IPS-18a (cell line): ENCODE measurements at regions not wholly inside any gene's neighbourhood (a gene's known extent, or its start where the extent isn't known, plus 50 kb on each side); places are given as distances from the start of the nearest gene placed in this dataset.
"Not testable (repeated sequence)": the region's sequence is repeated elsewhere in the genome, so short reads cannot be mapped to it uniquely, and the experiment has no call there.

Experiments used
- H3K27ac ChIP-seq: one replicate; pipeline ENCODE4 v1.5.1; 2013; ENCODE audit warnings: low read length
- H3K27me3 ChIP-seq: one replicate; pipeline ENCODE4 v1.6.1; 2013; ENCODE audit warnings: mild to moderate bottlenecking, low read length; ENCODE audit not compliant: control insufficient read depth, insufficient read depth
- H3K36me3 ChIP-seq: one replicate; pipeline ENCODE4 v1.6.1; 2013; ENCODE audit warnings: low read depth, low read length; ENCODE audit not compliant: control insufficient read depth
- H3K4me1 ChIP-seq: one replicate; pipeline ENCODE4 v1.6.1; 2013; ENCODE audit warnings: low read depth, low read length; ENCODE audit not compliant: control insufficient read depth
- H3K4me3 ChIP-seq: one replicate; pipeline ENCODE4 v1.5.1; 2013; ENCODE audit warnings: low read length
- H3K9ac ChIP-seq: one replicate; pipeline ENCODE4 v1.6.1; 2013; ENCODE audit warnings: mild to moderate bottlenecking, low read length, moderate library complexity
- H3K9me3 ChIP-seq: one replicate; pipeline ENCODE4 v1.6.1; 2013; ENCODE audit warnings: low read depth, low read length; ENCODE audit not compliant: control insufficient read depth

DNA sequence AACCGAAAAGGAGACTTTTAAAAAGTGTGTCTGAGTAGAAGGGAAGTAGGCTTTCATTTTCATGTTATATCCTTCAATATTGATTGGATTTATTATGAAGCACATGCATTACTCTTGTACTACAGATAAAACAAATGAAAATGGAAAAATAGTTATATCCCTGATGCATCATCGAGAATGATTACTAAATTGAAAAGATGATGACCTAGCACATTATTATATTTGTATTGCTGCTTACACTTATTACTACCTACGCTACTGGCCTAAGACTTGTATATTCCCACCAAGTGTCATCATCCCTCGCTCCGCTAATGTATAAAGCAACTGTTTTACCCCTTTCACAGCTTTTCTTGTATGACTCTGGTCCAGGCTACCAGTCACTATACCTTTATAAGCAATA is 922.4 kb downstream of the DIPK2A start:
- no peaks in the 10 kb centered on the region for H3K4me1 ChIP-seq
- no peaks in the 10 kb centered on the region for H3K27me3 ChIP-seq
- H3K27ac ChIP-seq, result no peak overlapping the region
- no peaks in the 10 kb centered on the region for H3K36me3 ChIP-seq
- no peaks in the 10 kb centered on the region for H3K9me3 ChIP-seq
- H3K4me3 ChIP-seq, result no peak overlapping the region
- no peak overlapping the region for H3K9ac ChIP-seq

DNA sequence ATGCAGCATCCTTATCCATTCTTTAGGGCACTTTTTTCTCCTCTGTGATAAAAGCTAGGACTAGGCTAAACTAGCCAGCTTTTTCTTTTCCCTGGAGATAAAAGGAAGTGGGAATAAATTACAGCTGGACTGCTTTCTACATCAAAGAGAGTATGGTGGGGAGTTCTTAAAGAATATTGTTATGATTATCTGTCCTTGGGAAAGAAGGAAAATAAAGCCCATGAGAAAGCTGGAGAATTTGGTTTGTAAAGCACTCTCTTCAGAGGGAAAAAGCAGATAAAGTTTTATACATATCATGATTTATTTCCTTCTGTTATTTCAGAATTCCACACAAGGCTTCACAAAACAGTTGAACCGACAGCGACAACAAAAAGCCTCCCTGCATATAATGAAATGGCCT is 923.0 kb downstream of the DIPK2A start:
- Histone ChIP-seq H3K27ac (no peak overlapping the region), H3K27me3 (no peaks in the 10 kb centered on the region), H3K36me3 (no peaks in the 10 kb centered on the region), H3K9me3 (no peaks in the 10 kb centered on the region), H3K4me1 (no peaks in the 10 kb centered on the region), H3K9ac (no peak overlapping the region), H3K4me3 (no peak overlapping the region)

DNA sequence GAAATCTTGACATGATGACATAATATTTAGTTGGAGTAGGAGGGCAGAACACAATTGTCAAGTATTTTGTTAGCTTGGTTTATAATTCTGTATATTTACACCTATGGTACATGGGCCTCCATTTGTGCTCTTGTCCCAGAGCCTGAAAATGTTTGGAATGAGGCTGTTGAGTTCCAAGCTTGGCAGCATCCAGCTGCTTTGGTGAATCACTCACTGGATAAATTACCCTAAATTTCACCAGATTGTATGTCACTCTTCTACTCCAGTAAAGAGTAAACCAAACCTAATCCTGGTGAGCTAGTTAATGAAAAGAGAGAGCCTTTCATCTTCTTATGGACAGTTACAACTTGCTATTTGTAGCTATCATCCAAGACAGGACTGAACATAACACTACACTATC is 928.7 kb downstream of the DIPK2A start:
- Histone ChIP-seq H3K9me3 (no peaks in the 10 kb centered on the region), H3K27ac (no peak overlapping the region), H3K27me3 (no peaks in the 10 kb centered on the region), H3K36me3 (no peaks in the 10 kb centered on the region), H3K9ac (no peak overlapping the region), H3K4me1 (no peaks in the 10 kb centered on the region), H3K4me3 (no peak overlapping the region)

DNA sequence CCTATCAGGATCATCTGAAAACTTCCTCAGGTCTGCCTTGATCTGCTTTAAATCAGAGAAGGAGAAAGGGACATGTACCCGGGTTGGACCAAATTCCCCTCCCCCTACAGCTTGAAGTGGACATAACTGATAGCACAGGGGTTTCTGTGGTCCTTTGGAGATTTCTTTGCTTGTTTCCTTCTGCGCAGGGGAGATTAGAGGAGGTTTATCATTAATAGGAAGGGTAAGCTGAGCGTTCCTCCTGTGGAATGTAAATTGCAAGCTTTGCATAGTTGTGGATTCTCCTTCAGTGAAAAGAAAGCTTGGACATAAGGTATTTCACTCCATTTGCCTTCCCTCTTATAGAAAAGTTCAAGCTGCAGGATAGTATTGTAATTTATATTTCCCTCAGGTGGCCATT is 936.0 kb downstream of the DIPK2A start:
- H3K36me3 ChIP-seq, H3K4me1 ChIP-seq, H3K9me3 ChIP-seq, H3K27ac ChIP-seq, H3K4me3 ChIP-seq, H3K27me3 ChIP-seq, H3K9ac ChIP-seq: not testable (repeated sequence)

DNA sequence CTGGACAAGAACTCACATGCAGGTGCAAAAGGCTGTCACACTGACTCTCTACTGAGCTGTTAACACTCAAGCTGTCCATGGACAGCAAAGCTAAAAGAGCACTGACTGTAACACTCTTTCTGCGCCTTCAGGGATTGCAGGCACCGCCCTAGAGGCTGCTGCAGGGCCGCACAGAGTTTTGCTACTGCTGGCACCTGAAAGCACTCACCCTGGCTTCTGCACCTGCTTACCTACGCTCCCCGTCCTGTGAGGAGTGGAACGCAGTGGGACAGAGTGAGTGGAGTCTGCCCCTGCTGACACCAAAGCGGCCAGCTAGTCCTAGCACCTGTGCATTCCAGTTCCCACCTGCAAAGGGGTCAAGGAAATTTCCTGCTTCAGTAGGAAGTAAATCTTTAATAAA is 941.3 kb downstream of the DIPK2A start:
- Histone ChIP-seq H3K9me3 (no peaks in the 10 kb centered on the region), H3K27ac (no peak overlapping the region), H3K27me3 (no peaks in the 10 kb centered on the region), H3K4me1 (no peaks in the 10 kb centered on the region), H3K9ac (no peak overlapping the region), H3K4me3 (no peak overlapping the region), H3K36me3 (no peaks in the 10 kb centered on the region)

DNA sequence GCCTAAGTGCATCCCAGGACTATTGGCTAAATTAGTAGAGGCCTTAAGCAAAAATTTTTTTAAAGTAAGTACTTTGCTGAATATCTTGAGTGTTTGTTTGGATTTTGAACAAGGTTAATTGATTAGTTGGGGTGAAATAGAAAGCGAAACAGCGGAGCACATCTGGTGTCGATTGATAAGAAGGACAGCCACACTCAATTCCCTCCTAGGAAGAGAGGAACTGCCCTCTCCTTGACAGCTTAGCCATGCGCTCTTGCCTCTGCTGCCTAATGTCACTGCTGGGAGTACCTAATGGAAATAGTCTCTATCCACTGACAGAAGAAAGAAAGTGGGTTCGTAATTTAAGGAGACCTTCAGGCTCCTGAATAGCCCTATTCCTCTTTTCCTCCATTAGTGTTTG is 943.6 kb downstream of the DIPK2A start:
- Histone ChIP-seq H3K36me3 (no peaks in the 10 kb centered on the region), H3K4me1 (no peaks in the 10 kb centered on the region), H3K9me3 (no peaks in the 10 kb centered on the region), H3K4me3 (no peak overlapping the region), H3K9ac (no peak overlapping the region), H3K27ac (no peak overlapping the region), H3K27me3 (no peaks in the 10 kb centered on the region)

DNA sequence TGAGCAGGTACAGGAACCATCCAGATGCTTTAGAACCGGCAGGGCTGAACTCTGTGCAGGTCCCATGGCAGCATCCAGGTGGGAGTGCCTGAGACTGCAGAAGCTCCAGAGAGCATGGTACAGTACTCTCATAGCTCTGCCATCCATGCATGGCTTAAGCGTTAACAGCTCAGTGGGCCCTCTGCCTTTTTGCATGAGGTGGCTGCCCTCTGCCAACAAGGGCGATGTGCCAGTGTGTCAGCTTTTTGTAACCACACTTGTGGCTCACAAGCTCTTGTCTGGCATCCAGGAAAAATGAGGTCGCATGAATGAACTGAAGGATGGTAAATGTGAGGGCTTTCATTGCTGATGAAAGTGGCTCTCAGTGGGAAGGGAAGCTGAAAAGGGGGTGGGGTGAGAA is 950.1 kb downstream of the DIPK2A start:
- Histone ChIP-seq H3K27ac (no peak overlapping the region), H3K36me3 (no peaks in the 10 kb centered on the region), H3K27me3 (no peaks in the 10 kb centered on the region), H3K4me3 (no peak overlapping the region), H3K9ac (no peak overlapping the region), H3K9me3 (no peaks in the 10 kb centered on the region), H3K4me1 (no peaks in the 10 kb centered on the region)

DNA sequence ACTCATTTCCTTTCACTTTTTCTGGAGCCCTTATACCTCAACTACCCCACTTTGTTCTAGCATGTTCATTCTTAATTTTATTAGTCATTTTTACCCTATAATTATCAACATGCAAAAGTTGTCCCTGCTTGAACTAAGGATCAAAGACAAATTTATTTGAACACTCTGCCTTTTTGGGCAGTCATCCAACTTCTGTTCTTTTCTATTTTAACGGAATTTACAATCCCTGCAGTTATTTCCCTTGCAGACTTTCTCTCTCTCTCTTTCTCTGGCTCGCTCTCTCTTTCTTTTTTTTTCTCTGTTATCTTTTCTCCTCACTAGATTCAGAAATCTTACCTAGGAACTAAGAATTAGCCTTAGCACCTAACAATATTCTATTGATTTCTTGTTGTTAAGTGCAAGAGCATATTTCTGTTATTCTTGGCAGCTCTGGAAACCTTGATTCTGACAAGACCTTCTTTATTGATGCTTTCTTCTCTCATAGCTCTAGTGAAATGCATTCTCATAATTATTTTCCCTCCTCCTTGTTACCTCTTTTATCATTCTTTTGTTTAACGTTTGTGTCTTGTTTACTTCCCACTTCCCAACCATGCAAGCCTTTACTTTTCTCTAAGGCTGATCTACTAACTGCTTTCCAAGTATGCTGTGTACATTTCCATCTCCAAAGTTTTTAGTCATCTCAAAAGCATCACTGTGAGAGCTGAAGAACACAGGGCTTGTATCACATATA is 951.6 kb downstream of the DIPK2A start:
- Histone ChIP-seq H3K9me3 (no peaks in the 10 kb centered on the region), H3K4me3 (no peak overlapping the region), H3K36me3 (no peaks in the 10 kb centered on the region), H3K27me3 (no peaks in the 10 kb centered on the region), H3K4me1 (no peaks in the 10 kb centered on the region), H3K27ac (no peak overlapping the region), H3K9ac (no peak overlapping the region)

DNA sequence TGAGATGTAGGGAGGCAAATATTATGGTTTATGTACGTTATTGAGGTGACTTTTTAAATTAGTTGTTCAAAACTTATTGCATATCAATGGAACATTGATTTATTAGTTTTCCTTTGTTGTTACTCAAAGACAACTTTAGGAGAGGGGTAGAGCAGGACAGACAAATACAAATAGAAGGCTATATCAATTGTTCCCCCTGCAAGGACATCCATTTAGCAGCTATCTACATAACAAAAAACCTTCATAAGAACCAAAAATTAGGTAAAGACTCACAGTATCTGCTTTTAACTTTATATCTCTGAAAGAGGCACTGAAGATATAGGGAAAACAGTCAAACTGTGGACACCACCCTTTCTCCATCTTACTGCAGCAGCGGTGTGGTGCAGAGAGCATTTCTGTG is 958.8 kb downstream of the DIPK2A start:
- Histone ChIP-seq H3K27me3 (no peaks in the 10 kb centered on the region), H3K36me3 (no peaks in the 10 kb centered on the region)

DNA sequence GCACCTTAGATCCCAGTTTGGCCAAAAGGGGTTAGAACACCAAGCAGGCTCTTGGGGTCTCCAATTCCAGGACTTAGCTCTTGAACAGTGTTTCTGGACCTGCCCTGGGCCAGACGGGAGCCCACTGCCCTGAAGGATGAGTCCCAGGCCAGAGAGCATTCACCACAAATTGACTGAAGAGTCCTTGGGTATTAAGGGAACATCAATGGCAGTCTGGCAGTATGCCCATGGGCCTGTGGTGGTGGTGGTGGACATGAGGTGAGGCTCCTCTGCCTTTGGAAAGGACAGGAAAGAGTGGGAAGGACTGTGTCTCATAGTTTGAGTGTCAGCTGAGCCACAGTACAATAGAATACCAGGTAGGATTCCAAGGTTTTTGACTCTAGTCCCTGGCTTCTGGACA is 960.0 kb downstream of the DIPK2A start:
- H3K36me3 ChIP-seq, result no peaks in the 10 kb centered on the region
- no peak overlapping the region for H3K4me3 ChIP-seq
- no peak overlapping the region for H3K27ac ChIP-seq
- H3K9me3 ChIP-seq, result peaks cover 7% of the 10 kb centered on the region
- H3K9ac ChIP-seq, result no peak overlapping the region
- no peaks in the 10 kb centered on the region for H3K27me3 ChIP-seq
- H3K4me1 ChIP-seq, result no peaks in the 10 kb centered on the region

More for the DNA sequence above, 958.8 kb downstream of the DIPK2A start:
- H3K9ac ChIP-seq, result no peak overlapping the region
- H3K27ac ChIP-seq, result no peak overlapping the region
- H3K4me1 ChIP-seq, result no peaks in the 10 kb centered on the region
- H3K9me3 ChIP-seq, result peaks cover 6% of the 10 kb centered on the region
- H3K4me3 ChIP-seq, result no peak overlapping the region

DNA sequence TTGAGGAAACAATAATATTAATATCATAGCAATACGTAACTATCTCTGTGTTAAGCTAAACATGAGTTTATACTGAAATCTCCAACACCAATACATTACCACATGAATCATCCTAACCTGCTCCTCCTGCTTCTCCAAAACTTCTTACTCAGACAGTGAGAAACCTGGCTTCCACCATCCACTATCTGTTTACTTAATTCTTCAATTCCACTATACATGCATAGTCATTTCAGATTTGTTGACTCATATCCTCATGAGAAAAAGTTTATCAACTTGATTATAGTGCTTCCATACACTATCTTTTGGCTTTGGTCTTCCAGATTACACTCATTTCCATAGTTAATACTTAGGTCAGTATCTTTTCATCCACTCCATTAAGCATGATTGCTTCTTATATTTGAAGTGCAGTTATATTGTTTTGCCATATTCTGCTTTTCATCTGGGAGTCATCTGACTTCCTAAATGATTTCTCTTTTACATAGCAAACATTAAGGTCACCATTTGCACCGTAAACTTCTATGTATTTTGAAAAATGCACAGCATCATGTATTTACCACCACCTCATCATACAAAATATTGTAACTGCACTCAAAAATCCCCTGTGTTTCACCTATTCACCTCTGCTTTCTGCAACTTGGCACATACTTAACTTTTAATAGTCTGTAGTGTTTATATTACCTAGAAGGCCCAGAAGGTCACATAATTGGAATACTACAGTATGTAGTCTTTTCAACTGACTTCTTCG is 970.6 kb downstream of the DIPK2A start:
- no peaks in the 10 kb centered on the region for H3K27me3 ChIP-seq
- no peaks in the 10 kb centered on the region for H3K4me1 ChIP-seq
- no peak overlapping the region for H3K9ac ChIP-seq
- no peak overlapping the region for H3K27ac ChIP-seq
- H3K4me3 ChIP-seq, result no peak overlapping the region
- no peaks in the 10 kb centered on the region for H3K9me3 ChIP-seq
- H3K36me3 ChIP-seq, result no peaks in the 10 kb centered on the region

DNA sequence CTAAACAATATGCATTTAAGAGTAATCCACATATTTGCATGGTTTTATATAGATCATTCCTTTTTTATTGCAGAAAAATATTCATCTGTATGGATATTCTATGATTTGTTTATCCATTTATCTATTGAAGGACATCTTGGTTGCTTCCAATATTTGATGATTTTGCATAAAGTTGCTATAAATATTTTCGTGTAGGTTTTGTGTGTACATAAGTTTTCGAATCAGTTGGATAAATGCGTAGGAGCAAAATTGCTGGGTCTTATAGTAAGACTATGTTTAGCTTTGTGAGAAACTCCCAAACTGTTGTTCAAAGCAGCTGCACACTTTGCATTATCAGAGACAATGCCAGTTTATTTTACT is 971.2 kb downstream of the DIPK2A start:
- no peak overlapping the region for H3K4me3 ChIP-seq
- no peaks in the 10 kb centered on the region for H3K27me3 ChIP-seq
- no peaks in the 10 kb centered on the region for H3K36me3 ChIP-seq
- H3K9ac ChIP-seq, result no peak overlapping the region
- H3K4me1 ChIP-seq, result no peaks in the 10 kb centered on the region
- H3K9me3 ChIP-seq, result no peaks in the 10 kb centered on the region
- H3K27ac ChIP-seq, result no peak overlapping the region
